Transverse colon (tissue), 4 donors: ENCODE measurements at regions not wholly inside any gene's neighbourhood (a gene's known extent, or its start where the extent isn't known, plus 50 kb on each side); places are given as distances from the start of the nearest gene placed in this dataset.

Experiments
- DNase-seq: peaks from one replicate; pipeline ENCODE4 v3.0.0-alpha.2; 2019
- H3K27ac ChIP-seq, 4 donors: fragments of 200-600 bp; sonication (generic); 2 replicates each; pipeline ENCODE4 v1.5.1; 2016 to 2018; ENCODE audit warnings: inconsistent platforms in 4 of 4
- H3K27me3 ChIP-seq: fragments of 200-600 bp; sonication (generic); 2 replicates; pipeline ENCODE4 v1.5.1; 2017; ENCODE audit warnings: inconsistent platforms
- H3K36me3 ChIP-seq, 4 donors: fragments of 200-600 bp; sonication (generic); 2 replicates each; pipeline ENCODE4 v1.5.1; 2017 to 2019; ENCODE audit warnings: inconsistent platforms in 4 of 4
- H3K4me1 ChIP-seq, 4 donors: fragments of 200-600 bp; sonication (generic); 2 replicates each; pipeline ENCODE4 v1.5.1; 2017 to 2020; ENCODE audit warnings: inconsistent platforms in 4 of 4
- H3K4me3 ChIP-seq, 4 donors: fragments of 200-600 bp; sonication (generic); 1 replicate in 1 of 4; 2 replicates in 3 of 4; pipeline versions ENCODE4 v1.5.1 to v1.6.1; 2017 to 2019; ENCODE audit warnings: inconsistent platforms in 4 of 4
- H3K9me3 ChIP-seq, 2 donors: fragments of 200-600 bp; sonication (generic); 2 replicates each; pipeline ENCODE4 v1.5.1; 2017 to 2019; ENCODE audit warnings: inconsistent platforms in 2 of 2
- EP300 ChIP-seq: sonication (generic); formaldehyde crosslinking; IDR thresholded peaks from one replicate; pipeline ENCODE4 v1.6.1; 2017; ENCODE audit warnings: antibody characterized with exemption, low read depth
- POLR2A ChIP-seq: fragments of 450-650 bp; IDR thresholded peaks from one replicate; pipeline ENCODE4 v1.6.1; 2016; ENCODE audit warnings: antibody characterized with exemption, mild to moderate bottlenecking, moderate library complexity
- POLR2AphosphoS5 ChIP-seq, 3 donors: sonication (generic); formaldehyde crosslinking; IDR thresholded peaks; one replicate each; pipeline ENCODE4 v1.6.1; 2016; ENCODE audit warnings: antibody characterized with exemption in 3 of 3
- WGBS, 2 donors: methylation state at CpG; one replicate each; pipeline ENCODE4 v1.1.5; 2018; ENCODE audit warnings: low coverage in 1 of 2; 5-methylcytosine and 5-hydroxymethylcytosine counted together
- in situ Hi-C, 4 donors: fragments of 200-750 bp; cut with MboI; loops; one replicate each; pipeline versions ENCODE4 v1.15.0 to v1.15.1; 2017; ENCODE audit warnings: low sequenced_read_pairs in 3 of 4, low pct_ligation_motif_present in 1 of 4, low pct_unique_long_range_greater_than_20kb in 1 of 4
- intact Hi-C: fragments of 100-400 bp; cut with DNase I; formaldehyde crosslinking; loops from one replicate; pipeline ENCODE4 v1.15.1; 2023; ENCODE audit warnings: low total_unique reads
- TF ChIP-seq, protein P1 (sequence below), 5 experiments: fragments of 200-600 bp in 3 of 5; fragments of 450-650 bp in 2 of 5; sonication (generic) in 3 of 5; IDR thresholded peaks; 1 replicate in 2 of 5; 2 replicates in 3 of 5; pipeline ENCODE4 v1.5.1; 2016 to 2017; ENCODE audit warnings: antibody characterized with exemption in 5 of 5, inconsistent platforms in 3 of 5, mild to moderate bottlenecking in 2 of 5, moderate library complexity in 1 of 5

DNA sequence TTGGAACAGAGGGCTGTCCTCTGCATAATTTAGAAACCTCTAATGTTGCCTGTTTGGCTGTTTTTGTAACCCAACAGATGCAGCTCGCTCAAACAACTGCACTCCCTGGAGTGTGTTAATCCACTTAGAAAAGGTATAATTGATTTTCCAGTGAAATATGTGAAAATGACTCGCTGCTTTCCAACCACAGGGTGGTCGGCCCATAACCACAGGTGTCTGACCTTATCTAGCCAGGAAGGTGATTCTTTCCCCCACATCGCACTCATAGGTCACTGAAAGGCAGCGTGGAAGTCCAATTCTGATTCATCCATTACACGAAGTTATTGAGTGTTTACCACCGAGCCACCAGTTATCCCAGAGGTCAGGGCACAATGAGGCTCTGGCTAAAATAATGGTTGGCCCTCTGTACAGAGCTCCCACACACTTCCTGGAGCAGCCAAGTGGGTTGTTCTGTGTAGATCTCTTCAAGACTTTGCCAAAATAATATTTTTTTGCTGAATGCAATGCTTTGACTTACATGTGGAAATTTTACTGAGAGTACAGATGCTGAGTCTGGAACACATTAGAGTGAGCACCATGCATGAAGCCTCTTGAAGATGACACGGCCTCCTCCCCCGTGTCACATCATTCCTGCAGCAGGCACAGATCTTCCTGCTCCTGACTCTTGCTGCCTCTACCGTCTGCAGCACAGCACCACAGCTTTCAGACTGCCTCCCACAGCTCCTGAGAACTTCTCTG is 396.2 kb downstream of the ZNF516 start:
- Histone ChIP-seq H3K27ac (no peak overlapping the region), H3K27me3 (no peaks in the 10 kb centered on the region), H3K4me3 (no peak overlapping the region), H3K9me3 (peaks cover 0 to 3% of the 10 kb centered on the region in 2 donors), H3K36me3 (no peaks in the 10 kb centered on the region), H3K4me1 (no peaks in the 10 kb centered on the region)
- 60 to 67% methylated on average over 7 to 10 of the region's 10 CpGs for WGBS, 2 donors
- TF ChIP-seq, protein P1, sequence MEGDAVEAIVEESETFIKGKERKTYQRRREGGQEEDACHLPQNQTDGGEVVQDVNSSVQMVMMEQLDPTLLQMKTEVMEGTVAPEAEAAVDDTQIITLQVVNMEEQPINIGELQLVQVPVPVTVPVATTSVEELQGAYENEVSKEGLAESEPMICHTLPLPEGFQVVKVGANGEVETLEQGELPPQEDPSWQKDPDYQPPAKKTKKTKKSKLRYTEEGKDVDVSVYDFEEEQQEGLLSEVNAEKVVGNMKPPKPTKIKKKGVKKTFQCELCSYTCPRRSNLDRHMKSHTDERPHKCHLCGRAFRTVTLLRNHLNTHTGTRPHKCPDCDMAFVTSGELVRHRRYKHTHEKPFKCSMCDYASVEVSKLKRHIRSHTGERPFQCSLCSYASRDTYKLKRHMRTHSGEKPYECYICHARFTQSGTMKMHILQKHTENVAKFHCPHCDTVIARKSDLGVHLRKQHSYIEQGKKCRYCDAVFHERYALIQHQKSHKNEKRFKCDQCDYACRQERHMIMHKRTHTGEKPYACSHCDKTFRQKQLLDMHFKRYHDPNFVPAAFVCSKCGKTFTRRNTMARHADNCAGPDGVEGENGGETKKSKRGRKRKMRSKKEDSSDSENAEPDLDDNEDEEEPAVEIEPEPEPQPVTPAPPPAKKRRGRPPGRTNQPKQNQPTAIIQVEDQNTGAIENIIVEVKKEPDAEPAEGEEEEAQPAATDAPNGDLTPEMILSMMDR (IDR thresholded peaks at IDR 0.05), result no peak
- TF ChIP-seq POLR2A, result no peak
- TF ChIP-seq EP300, result no peak
- no peak for TF ChIP-seq POLR2AphosphoS5 (IDR thresholded peaks at IDR 0.05)
- no peak for DNase-seq
- in situ Hi-C loops, result no loop called here
- intact Hi-C loops, result no loop called here

DNA sequence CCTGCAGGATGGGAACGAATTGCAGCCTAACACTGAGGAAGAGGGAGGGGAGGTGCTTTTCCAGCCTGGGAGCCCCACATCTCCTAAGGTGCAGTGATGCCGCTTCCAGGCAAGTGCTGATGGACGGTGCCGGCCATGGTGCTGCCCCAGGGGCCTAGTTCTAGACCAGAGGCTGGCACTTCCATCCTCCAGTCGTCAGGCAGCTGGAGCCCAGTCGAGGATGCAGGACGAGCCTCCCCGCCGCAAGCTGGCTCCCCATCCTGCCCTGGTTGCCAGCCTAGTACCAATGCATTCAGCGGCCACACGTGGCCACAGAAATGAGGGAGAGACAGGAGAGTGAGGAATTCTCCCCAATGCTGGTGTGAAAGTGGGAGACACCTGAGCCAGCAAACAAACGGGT is 413.5 kb downstream of the ZNF516 start:
- no peak for DNase-seq
- TF ChIP-seq EP300, result no peak
- in situ Hi-C loops, result no loop called here
- no peaks in the 10 kb centered on the region for H3K27me3 ChIP-seq
- H3K36me3 ChIP-seq, result no peaks in the 10 kb centered on the region
- 84 to 100% methylated on average over 1 to 12 of the region's 12 CpGs for WGBS, 2 donors
- H3K4me1 ChIP-seq, result no peaks in the 10 kb centered on the region
- no peak overlapping the region for H3K27ac ChIP-seq
- intact Hi-C loops, result no loop called here
- H3K9me3 ChIP-seq, result no peaks in the 10 kb centered on the region
- no peak overlapping the region for H3K4me3 ChIP-seq

DNA sequence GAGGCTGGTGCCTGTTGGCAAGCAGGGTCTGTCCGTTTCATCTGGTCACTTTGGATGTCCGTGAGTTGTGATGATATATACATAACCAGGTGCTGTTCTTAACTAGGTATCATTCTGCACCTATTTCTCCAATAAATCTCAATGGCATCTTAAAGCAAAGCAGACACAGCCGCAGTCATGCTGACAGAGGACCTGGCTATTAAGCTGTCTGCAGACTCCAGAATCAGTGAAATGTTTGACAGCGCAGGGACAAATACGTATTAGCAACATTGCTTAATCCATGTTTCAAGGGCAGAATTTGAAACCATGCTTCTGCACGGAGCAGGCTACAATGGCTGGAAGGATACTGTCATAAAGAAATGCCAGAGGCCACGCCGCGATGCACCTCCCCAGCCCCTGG is 414.6 kb downstream of the ZNF516 start:
- in situ Hi-C loops (no loop called here), intact Hi-C loops (no loop called here)
- Histone ChIP-seq H3K4me3 (no peak overlapping the region), H3K27me3 (no peaks in the 10 kb centered on the region), H3K4me1 (no peaks in the 10 kb centered on the region), H3K27ac (no peak overlapping the region), H3K9me3 (no peaks in the 10 kb centered on the region), H3K36me3 (no peaks in the 10 kb centered on the region)
- DNase-seq, result no peak
- TF ChIP-seq, protein P1 (IDR thresholded peaks at IDR 0.05), result no peak
- TF ChIP-seq POLR2AphosphoS5 (IDR thresholded peaks at IDR 0.05) (no peak), POLR2A (no peak), EP300 (no peak)
- WGBS, 2 donors, result 87 to 100% methylated on average over 2 to 9 of the region's 9 CpGs

DNA sequence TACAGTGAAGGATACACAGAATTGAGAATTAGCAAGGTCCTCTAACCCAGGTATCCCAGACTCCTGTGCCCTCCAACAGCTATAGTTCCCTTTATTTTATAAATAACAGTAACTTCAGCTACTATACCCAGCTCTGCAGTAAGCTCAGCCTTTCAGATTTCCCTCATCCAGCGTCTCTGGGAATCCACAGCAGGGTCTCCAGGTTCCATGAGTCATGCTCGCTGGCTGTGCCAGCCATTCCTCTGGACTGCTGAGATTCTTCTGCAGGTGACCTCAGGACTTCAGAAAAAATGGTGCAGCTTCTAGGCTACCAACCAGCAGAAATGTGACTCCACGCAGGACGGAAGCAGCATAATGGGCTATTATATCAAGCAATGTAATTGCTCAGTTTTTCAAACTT is 419.3 kb downstream of the ZNF516 start:
- no peaks in the 10 kb centered on the region for H3K9me3 ChIP-seq
- no peak overlapping the region for H3K27ac ChIP-seq
- TF ChIP-seq, protein P1 (IDR thresholded peaks at IDR 0.05), result no peak
- TF ChIP-seq EP300 (no peak), POLR2AphosphoS5 (IDR thresholded peaks at IDR 0.05) (no peak), POLR2A (no peak)
- no peak overlapping the region for H3K4me3 ChIP-seq
- no peaks in the 10 kb centered on the region for H3K4me1 ChIP-seq
- DNase-seq, result no peak
- in situ Hi-C loops, result no loop called here
- no peaks in the 10 kb centered on the region for H3K27me3 ChIP-seq
- H3K36me3 ChIP-seq, result no peaks in the 10 kb centered on the region
- WGBS, 2 donors, result 90 to 100% methylated on average over 1 to 4 of the region's 4 CpGs
- intact Hi-C loops, result no loop called here

DNA sequence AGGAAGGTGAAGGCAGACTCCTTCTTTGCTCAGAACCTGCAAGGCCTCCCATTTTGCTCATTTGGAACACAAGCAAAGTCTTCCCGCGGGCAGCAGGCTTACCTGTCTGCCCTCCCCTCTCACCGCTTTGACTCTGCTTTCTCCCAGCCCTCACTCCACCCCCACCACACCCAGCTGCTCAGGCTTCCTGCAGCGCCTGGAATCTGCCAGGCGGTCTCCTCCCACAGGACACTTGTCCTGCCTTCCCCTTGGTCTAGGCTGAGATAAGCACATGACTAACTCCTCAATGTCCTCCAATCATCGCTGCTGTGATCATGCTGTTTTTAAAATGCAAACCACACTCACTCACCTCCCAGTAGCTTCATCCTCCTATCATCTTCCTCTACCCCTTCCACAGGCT is 430.0 kb downstream of the ZNF516 start:
- no peaks in the 10 kb centered on the region for H3K36me3 ChIP-seq
- intact Hi-C loops, result no loop called here
- no peaks in the 10 kb centered on the region for H3K27me3 ChIP-seq
- no peak for DNase-seq
- H3K27ac ChIP-seq, result no peak overlapping the region
- TF ChIP-seq EP300 (no peak), POLR2AphosphoS5 (IDR thresholded peaks at IDR 0.05) (no peak)
- 26 to 36% methylated on average over 4 to 6 of the region's 6 CpGs for WGBS, 2 donors
- no peaks in the 10 kb centered on the region for H3K4me1 ChIP-seq
- in situ Hi-C loops, result loop anchor here in 1 of 4 donors (25.0 kb wide), 1 partner anchor 97 kb away; no protein-coding TSS in a partner anchor
- H3K4me3 ChIP-seq, result no peak overlapping the region
- H3K9me3 ChIP-seq, result no peaks in the 10 kb centered on the region
